Effector memory CD4-positive, alpha-beta T cell (primary cell): ENCODE measurements at regions not wholly inside any gene's neighbourhood (a gene's known extent, or its start where the extent isn't known, plus 50 kb on each side); places are given as distances from the start of the nearest gene placed in this dataset.
"Not testable (repeated sequence)": the region's sequence is repeated elsewhere in the genome, so short reads cannot be mapped to it uniquely, and the experiment has no call there.

ENCODE experiments used
- DNase-seq, 3 donors: peaks; one replicate each; pipeline ENCODE4 v3.0.0-alpha.2; 2020
- H3K27ac ChIP-seq: 2 replicates; pipeline ENCODE4 v1.7.0; 2013; ENCODE audit warnings: mild to moderate bottlenecking, low read length, moderate library complexity; ENCODE audit not compliant: insufficient read depth, poor library complexity, severe bottlenecking
- H3K27me3 ChIP-seq: replicated peaks from 2 replicates; pipeline ENCODE4 v1.7.0; 2013; ENCODE audit warnings: mild to moderate bottlenecking, low read length; ENCODE audit not compliant: insufficient read depth, control insufficient read depth, poor library complexity, severe bottlenecking
- H3K36me3 ChIP-seq: 2 replicates; pipeline ENCODE4 v1.7.0; 2013; ENCODE audit warnings: mild to moderate bottlenecking, low read length, moderate library complexity; ENCODE audit not compliant: control insufficient read depth, insufficient read depth
- H3K4me1 ChIP-seq: 2 replicates; pipeline ENCODE4 v1.7.0; 2013; ENCODE audit warnings: low read length, mild to moderate bottlenecking; ENCODE audit not compliant: control insufficient read depth, insufficient read depth, poor library complexity, severe bottlenecking
- H3K4me3 ChIP-seq: 2 replicates; pipeline ENCODE4 v1.7.0; 2013; ENCODE audit warnings: low read length, low read depth, mild to moderate bottlenecking; ENCODE audit not compliant: insufficient read depth, poor library complexity, severe bottlenecking
- H3K9me3 ChIP-seq: 2 replicates; pipeline ENCODE4 v1.7.0; 2013; ENCODE audit warnings: mild to moderate bottlenecking, low read length, moderate library complexity; ENCODE audit not compliant: control insufficient read depth

- no peak for DNase-seq
- H3K27ac ChIP-seq, result no peak overlapping the region
- no peaks in the 10 kb centered on the region for H3K27me3 ChIP-seq
- no peaks in the 10 kb centered on the region for H3K36me3 ChIP-seq
- no peaks in the 10 kb centered on the region for H3K4me1 ChIP-seq
- no peaks in the 10 kb centered on the region for H3K9me3 ChIP-seq
- no peak overlapping the region for H3K4me3 ChIP-seq
Observed at GRCh38 chr2:180554330-180554729, 426.1 kb upstream of the UBE2E3 start.

GRCh38 chr2:180553094-180553715 is 427.2 kb upstream of the UBE2E3 start:
- H3K27me3 ChIP-seq, result no peaks in the 10 kb centered on the region
- DNase-seq, result no peak
- H3K4me1 ChIP-seq, result no peaks in the 10 kb centered on the region
- H3K36me3 ChIP-seq, result no peaks in the 10 kb centered on the region
- H3K4me3 ChIP-seq, result no peak overlapping the region
- no peaks in the 10 kb centered on the region for H3K9me3 ChIP-seq
- H3K27ac ChIP-seq, result no peak overlapping the region

DNA sequence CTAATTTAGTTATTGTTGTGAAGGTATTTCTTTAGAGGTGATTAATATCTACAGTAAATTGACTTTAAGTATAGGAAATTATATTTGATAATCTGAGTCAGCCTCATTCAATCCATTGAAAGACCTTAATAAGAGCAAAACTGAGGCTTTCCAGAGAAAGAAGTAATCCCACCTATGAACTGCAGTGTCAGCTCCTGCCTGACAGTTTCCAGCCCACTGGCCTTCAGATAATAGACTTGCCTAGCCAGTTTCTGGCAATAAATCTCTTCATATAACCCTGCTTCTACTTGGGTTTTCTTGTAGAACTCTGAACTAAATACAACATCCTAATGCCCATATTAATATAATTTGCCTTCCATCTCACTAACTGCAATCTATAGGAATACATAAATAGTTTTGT is 437.9 kb upstream of the UBE2E3 start:
- H3K4me3 ChIP-seq, result no peak overlapping the region
- no peaks in the 10 kb centered on the region for H3K36me3 ChIP-seq
- no peak for DNase-seq
- no peaks in the 10 kb centered on the region for H3K4me1 ChIP-seq
- no peak overlapping the region for H3K27ac ChIP-seq
- H3K27me3 ChIP-seq, result no peaks in the 10 kb centered on the region
- H3K9me3 ChIP-seq, result no peaks in the 10 kb centered on the region

- no peak for DNase-seq
- Histone ChIP-seq H3K27ac (no peak overlapping the region), H3K9me3 (no peaks in the 10 kb centered on the region), H3K4me3 (no peak overlapping the region), H3K36me3 (no peaks in the 10 kb centered on the region), H3K4me1 (no peaks in the 10 kb centered on the region), H3K27me3 (no peaks in the 10 kb centered on the region)
Observed at GRCh38 chr2:180540761-180541160, 439.6 kb upstream of the UBE2E3 start.

DNA sequence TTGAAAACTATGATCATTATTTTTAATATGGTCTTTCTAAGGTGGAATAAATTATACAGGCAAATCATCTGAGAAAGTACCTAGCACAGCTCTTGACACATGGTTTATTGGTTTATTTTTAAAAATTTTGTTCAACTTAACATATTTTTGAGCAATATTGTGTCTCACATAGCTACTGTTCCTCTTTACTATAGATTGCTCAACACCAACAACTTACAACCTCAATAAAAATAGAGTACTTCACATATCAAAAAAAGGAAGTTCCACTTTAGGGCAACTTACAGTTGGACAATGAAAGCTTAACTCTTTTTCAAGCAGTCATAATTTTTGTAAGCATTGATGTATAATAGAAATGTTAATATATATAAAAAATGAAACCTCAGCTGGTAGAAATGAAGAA is 440.9 kb upstream of the UBE2E3 start:
- no peak for DNase-seq
- no peaks in the 10 kb centered on the region for H3K9me3 ChIP-seq
- no peaks in the 10 kb centered on the region for H3K4me1 ChIP-seq
- H3K4me3 ChIP-seq, result no peak overlapping the region
- no peaks in the 10 kb centered on the region for H3K36me3 ChIP-seq
- H3K27ac ChIP-seq, result no peak overlapping the region
- H3K27me3 ChIP-seq, result no peaks in the 10 kb centered on the region

GRCh38 chr2:180535289-180535688 is 445.1 kb upstream of the UBE2E3 start:
- Histone ChIP-seq H3K27me3 (no peaks in the 10 kb centered on the region), H3K4me3 (no peak overlapping the region), H3K4me1 (no peaks in the 10 kb centered on the region), H3K27ac (no peak overlapping the region), H3K9me3 (no peaks in the 10 kb centered on the region), H3K36me3 (no peaks in the 10 kb centered on the region)
- no peak for DNase-seq

GRCh38 chr2:180531787-180532186 is 448.6 kb upstream of the UBE2E3 start:
- not testable (repeated sequence) for H3K9me3 ChIP-seq, H3K27me3 ChIP-seq, H3K4me3 ChIP-seq, H3K27ac ChIP-seq, H3K36me3 ChIP-seq, H3K4me1 ChIP-seq, DNase-seq

DNA sequence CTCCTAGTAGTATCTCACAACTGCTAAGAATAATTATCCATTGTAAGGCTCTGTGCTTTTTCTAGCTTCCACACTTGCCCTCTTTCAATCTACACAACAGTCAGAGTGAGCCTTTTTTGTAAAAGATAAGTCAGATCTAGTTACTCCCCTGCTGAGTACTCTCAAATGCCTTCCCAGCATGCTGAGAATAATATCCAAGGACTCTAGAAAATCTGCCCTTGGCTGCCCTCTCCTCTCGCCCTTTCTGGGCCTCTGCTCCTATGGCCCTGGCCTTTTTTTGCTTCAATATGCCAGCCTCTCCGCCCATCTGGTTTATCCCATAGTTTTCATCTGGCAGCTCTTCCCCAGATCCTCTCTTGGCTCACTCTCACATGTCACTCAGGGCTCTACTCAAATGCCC is 455.9 kb upstream of the UBE2E3 start:
- H3K27ac ChIP-seq, result no peak overlapping the region

DNA sequence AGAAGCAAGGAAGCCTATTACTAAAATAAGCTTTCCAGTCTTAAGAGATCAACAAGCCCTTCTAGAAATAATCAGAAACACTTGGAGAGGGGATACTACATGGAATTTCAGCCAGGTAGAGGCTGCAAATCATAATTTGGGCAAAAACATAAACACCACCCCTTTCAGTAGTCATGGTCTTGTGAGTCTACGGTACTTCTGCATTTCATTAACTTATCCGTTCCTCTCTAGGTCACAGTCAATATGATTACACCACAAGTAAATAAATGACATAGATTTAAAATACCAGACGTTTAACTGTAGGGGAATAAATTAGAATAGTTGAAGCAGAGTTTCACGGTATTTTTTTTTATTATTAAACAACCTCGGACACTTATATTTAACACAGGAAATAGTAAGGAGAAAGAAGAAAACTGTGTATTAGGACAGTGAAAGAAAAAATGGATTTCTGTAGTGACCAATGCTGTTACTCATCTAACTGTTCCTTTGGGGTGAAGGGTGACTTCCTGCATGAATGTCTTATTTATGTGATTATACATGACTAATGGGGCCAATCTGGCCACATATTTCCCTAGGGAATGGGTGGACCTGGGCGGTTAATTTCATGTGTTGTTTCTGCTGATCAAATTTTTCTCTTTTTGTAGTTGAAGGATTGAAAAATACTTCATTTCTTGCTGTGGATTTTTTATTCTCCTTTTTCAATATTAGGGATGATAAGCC is 456.6 kb upstream of the UBE2E3 start:
- H3K27me3 ChIP-seq, result no peaks in the 10 kb centered on the region
- H3K36me3 ChIP-seq, result no peaks in the 10 kb centered on the region
- no peak overlapping the region for H3K4me3 ChIP-seq
- H3K9me3 ChIP-seq, result no peaks in the 10 kb centered on the region
- H3K27ac ChIP-seq, result no peak overlapping the region
- H3K4me1 ChIP-seq, result no peaks in the 10 kb centered on the region
- no peak for DNase-seq

More for the DNA sequence above, 455.9 kb upstream of the UBE2E3 start:
- Histone ChIP-seq H3K36me3 (no peaks in the 10 kb centered on the region), H3K27me3 (no peaks in the 10 kb centered on the region), H3K4me3 (no peak overlapping the region), H3K4me1 (no peaks in the 10 kb centered on the region), H3K9me3 (no peaks in the 10 kb centered on the region)
- DNase-seq, result no peak

GRCh38 chr2:180520921-180521581 is 459.4 kb upstream of the UBE2E3 start:
- no peaks in the 10 kb centered on the region for H3K27me3 ChIP-seq
- DNase-seq, result no peak
- no peak overlapping the region for H3K27ac ChIP-seq

More at GRCh38 chr2:180520921-180521581, 459.4 kb upstream of the UBE2E3 start:
- Histone ChIP-seq H3K4me3 (no peak overlapping the region), H3K4me1 (no peaks in the 10 kb centered on the region), H3K9me3 (no peaks in the 10 kb centered on the region), H3K36me3 (no peaks in the 10 kb centered on the region)
